Neural cell (in vitro differentiated cells): ENCODE measurements at regions not wholly inside any gene's neighbourhood (a gene's known extent, or its start where the extent isn't known, plus 50 kb on each side); places are given as distances from the start of the nearest gene placed in this dataset.

Source experiments
- H2AFZ ChIP-seq: fragments of 200-600, 300-800 bp; sonication (generic), shearing (Covaris generic); 2 replicates; pipeline ENCODE4 v1.6.0; 2014; ENCODE audit warnings: low read depth, mild to moderate bottlenecking, antibody characterized with exemption, low read length, moderate library complexity
- H3F3A ChIP-seq: fragments of 200-600 bp; shearing (Covaris generic); 2 replicates; pipeline ENCODE4 v1.6.1; 2016; ENCODE audit warnings: mild to moderate bottlenecking, moderate library complexity, mixed read lengths, antibody characterized with exemption, low read length; ENCODE audit not compliant: insufficient read depth, poor library complexity, severe bottlenecking
- H3K27ac ChIP-seq: fragments of 200-600, 300-800 bp; sonication (generic), shearing (Covaris generic); 2 replicates; pipeline ENCODE4 v1.5.1; 2014; ENCODE audit warnings: mild to moderate bottlenecking, low read length, moderate library complexity
- H3K27me3 ChIP-seq: fragments of 300-800, 200-600 bp; sonication (generic), shearing (Covaris generic); 2 replicates; pipeline ENCODE4 v1.6.0; 2014; ENCODE audit warnings: mild to moderate bottlenecking, low read depth, low read length, moderate library complexity; ENCODE audit not compliant: insufficient read depth
- H3K36me3 ChIP-seq: fragments of 300-800, 200-600 bp; sonication (generic), shearing (Covaris generic); 2 replicates; pipeline ENCODE4 v1.5.1; 2014; ENCODE audit warnings: mild to moderate bottlenecking, antibody characterized with exemption, low read length, moderate library complexity; ENCODE audit not compliant: insufficient read depth
- H3K4me2 ChIP-seq: fragments of 300-800, 200-600 bp; sonication (generic), shearing (Covaris generic); 2 replicates; pipeline ENCODE4 v1.6.0; 2014; ENCODE audit warnings: mild to moderate bottlenecking, low read length
- H3K4me3 ChIP-seq: fragments of 300-800, 200-600 bp; sonication (generic), shearing (Covaris generic); 2 replicates; pipeline ENCODE4 v1.5.1; 2014; ENCODE audit warnings: mild to moderate bottlenecking, low read length, moderate library complexity
- H3K79me2 ChIP-seq: fragments of 200-600 bp; shearing (Covaris generic); replicated peaks from 2 replicates; pipeline ENCODE4 v1.6.0; 2014; ENCODE audit warnings: mild to moderate bottlenecking, low read length, moderate library complexity; ENCODE audit not compliant: insufficient read depth
- H3K9ac ChIP-seq: fragments of 300-800, 200-600 bp; sonication (generic), shearing (Covaris generic); 2 replicates; pipeline ENCODE4 v1.6.1; 2016; ENCODE audit warnings: mild to moderate bottlenecking, low read length, mixed read lengths
- H3K9me2 ChIP-seq: fragments of 200-600 bp; shearing (Covaris generic); 2 replicates; pipeline ENCODE4 v1.6.1; 2016; ENCODE audit warnings: mild to moderate bottlenecking, low read length, mixed read lengths; ENCODE audit not compliant: insufficient read depth
- H3K9me3 ChIP-seq: fragments of 200-600, 300-800 bp; sonication (generic), shearing (Covaris generic); 2 replicates; pipeline ENCODE4 v1.6.1; 2016; ENCODE audit warnings: mild to moderate bottlenecking, mixed run types, low read length, moderate library complexity, mixed read lengths
- H4K20me1 ChIP-seq: fragments of 200-600 bp; shearing (Covaris generic); 2 replicates; pipeline ENCODE4 v1.6.1; 2016; ENCODE audit warnings: mild to moderate bottlenecking, mixed run types; ENCODE audit not compliant: insufficient read depth
- EP300 ChIP-seq: fragments of 450-650 bp; conservative IDR thresholded peaks from 2 replicates; pipeline ENCODE4 v1.6.1; 2014; ENCODE audit warnings: antibody characterized with exemption, mild to moderate bottlenecking, moderate library complexity; ENCODE audit not compliant: poor library complexity, severe bottlenecking
- EZH2 ChIP-seq: fragments of 200-600, 300-800 bp; shearing (Covaris generic), sonication (generic); IDR thresholded peaks from 2 replicates; pipeline ENCODE4 v1.6.1; 2014; ENCODE audit warnings: antibody characterized with exemption, low read length, borderline replicate concordance, mild to moderate bottlenecking; ENCODE audit not compliant: insufficient read depth, poor library complexity, severe bottlenecking
- MXI1 ChIP-seq: fragments of 450-650 bp; conservative IDR thresholded peaks from 2 replicates; pipeline ENCODE4 v1.6.1; 2014; ENCODE audit warnings: antibody characterized with exemption, mild to moderate bottlenecking; ENCODE audit not compliant: poor library complexity, severe bottlenecking
- POLR2AphosphoS5 ChIP-seq: IDR thresholded peaks from 2 replicates; pipeline ENCODE4 v1.6.1; 2012
- RAD21 ChIP-seq: fragments of 450-650 bp; conservative IDR thresholded peaks from 2 replicates; pipeline ENCODE4 v1.6.1; 2014; ENCODE audit warnings: antibody characterized with exemption, mild to moderate bottlenecking, moderate library complexity
- SMC3 ChIP-seq: fragments of 450-650 bp; conservative IDR thresholded peaks from 2 replicates; pipeline ENCODE4 v1.6.1; 2014; ENCODE audit warnings: antibody characterized with exemption, mild to moderate bottlenecking, moderate library complexity; ENCODE audit not compliant: poor library complexity
- TAF1 ChIP-seq: IDR thresholded peaks from 2 replicates; pipeline ENCODE4 v1.6.1; 2012; ENCODE audit warnings: low read depth
- TF ChIP-seq, protein P1 (sequence below): fragments of 450-650 bp; IDR thresholded peaks from 2 replicates; pipeline ENCODE4 v1.5.1; 2014; ENCODE audit warnings: antibody characterized with exemption, mild to moderate bottlenecking, moderate library complexity; ENCODE audit not compliant: poor library complexity, severe bottlenecking
- TF ChIP-seq, protein P2 (sequence below): IDR thresholded peaks from 2 replicates; pipeline ENCODE4 v1.6.1; 2012; ENCODE audit warnings: borderline replicate concordance

DNA sequence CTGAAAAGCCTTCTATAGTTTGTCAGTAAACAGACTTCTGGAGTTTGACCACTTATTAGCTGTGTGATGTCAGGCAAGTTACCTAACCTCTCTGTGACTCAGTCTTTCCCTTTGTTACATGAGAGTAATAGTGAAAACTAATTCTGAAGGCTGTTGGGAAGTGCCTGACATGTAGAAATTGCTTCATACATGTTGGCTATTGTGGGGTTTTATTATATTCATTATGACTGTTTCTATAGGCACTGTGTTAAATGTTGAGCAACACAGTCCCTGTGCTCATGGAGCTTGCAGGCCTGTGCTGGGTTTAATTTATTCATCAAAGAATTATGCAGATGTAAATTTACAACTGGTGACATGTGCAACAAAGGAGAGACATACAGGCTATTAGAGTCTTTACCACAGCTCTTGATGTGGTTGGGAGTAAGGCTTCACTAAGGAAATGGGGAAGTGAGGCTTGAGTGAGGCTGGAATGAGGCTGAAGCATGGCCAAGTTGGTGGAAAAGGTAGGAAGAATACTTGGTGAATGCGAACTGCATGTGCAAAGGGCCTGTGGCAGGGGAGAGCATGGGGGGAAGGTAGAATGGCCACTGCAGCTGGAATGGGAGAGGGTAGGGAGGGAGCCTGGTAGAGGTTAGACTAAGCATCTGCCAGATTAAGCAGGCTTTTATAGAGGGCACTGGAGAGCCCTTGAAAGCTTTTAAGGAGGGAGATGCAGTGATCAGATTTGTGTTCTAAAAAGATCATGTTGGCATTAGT is 236.4 kb upstream of the CRY1 start:
- Histone ChIP-seq H3K27me3 (no peaks in the 10 kb centered on the region), H3F3A (no peaks in the 10 kb centered on the region), H2AFZ (no peak overlapping the region), H3K9ac (no peak overlapping the region), H3K27ac (no peak overlapping the region), H3K9me3 (no peaks in the 10 kb centered on the region), H3K4me3 (no peak overlapping the region), H3K9me2 (no peaks in the 10 kb centered on the region), H4K20me1 (no peaks in the 10 kb centered on the region), H3K4me2 (no peak overlapping the region), H3K36me3 (no peaks in the 10 kb centered on the region), H3K79me2 (no peaks in the 10 kb centered on the region)
- no peak for TF ChIP-seq SMC3
- TF ChIP-seq, protein P1, sequence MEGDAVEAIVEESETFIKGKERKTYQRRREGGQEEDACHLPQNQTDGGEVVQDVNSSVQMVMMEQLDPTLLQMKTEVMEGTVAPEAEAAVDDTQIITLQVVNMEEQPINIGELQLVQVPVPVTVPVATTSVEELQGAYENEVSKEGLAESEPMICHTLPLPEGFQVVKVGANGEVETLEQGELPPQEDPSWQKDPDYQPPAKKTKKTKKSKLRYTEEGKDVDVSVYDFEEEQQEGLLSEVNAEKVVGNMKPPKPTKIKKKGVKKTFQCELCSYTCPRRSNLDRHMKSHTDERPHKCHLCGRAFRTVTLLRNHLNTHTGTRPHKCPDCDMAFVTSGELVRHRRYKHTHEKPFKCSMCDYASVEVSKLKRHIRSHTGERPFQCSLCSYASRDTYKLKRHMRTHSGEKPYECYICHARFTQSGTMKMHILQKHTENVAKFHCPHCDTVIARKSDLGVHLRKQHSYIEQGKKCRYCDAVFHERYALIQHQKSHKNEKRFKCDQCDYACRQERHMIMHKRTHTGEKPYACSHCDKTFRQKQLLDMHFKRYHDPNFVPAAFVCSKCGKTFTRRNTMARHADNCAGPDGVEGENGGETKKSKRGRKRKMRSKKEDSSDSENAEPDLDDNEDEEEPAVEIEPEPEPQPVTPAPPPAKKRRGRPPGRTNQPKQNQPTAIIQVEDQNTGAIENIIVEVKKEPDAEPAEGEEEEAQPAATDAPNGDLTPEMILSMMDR, result no peak
- TF ChIP-seq POLR2AphosphoS5, result no peak
- no peak for TF ChIP-seq EP300
- no peak for TF ChIP-seq RAD21
- TF ChIP-seq, protein P2, sequence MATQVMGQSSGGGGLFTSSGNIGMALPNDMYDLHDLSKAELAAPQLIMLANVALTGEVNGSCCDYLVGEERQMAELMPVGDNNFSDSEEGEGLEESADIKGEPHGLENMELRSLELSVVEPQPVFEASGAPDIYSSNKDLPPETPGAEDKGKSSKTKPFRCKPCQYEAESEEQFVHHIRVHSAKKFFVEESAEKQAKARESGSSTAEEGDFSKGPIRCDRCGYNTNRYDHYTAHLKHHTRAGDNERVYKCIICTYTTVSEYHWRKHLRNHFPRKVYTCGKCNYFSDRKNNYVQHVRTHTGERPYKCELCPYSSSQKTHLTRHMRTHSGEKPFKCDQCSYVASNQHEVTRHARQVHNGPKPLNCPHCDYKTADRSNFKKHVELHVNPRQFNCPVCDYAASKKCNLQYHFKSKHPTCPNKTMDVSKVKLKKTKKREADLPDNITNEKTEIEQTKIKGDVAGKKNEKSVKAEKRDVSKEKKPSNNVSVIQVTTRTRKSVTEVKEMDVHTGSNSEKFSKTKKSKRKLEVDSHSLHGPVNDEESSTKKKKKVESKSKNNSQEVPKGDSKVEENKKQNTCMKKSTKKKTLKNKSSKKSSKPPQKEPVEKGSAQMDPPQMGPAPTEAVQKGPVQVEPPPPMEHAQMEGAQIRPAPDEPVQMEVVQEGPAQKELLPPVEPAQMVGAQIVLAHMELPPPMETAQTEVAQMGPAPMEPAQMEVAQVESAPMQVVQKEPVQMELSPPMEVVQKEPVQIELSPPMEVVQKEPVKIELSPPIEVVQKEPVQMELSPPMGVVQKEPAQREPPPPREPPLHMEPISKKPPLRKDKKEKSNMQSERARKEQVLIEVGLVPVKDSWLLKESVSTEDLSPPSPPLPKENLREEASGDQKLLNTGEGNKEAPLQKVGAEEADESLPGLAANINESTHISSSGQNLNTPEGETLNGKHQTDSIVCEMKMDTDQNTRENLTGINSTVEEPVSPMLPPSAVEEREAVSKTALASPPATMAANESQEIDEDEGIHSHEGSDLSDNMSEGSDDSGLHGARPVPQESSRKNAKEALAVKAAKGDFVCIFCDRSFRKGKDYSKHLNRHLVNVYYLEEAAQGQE, result no peak

- Histone ChIP-seq H3K9ac (no peak overlapping the region), H3K4me2 (no peak overlapping the region), H4K20me1 (no peaks in the 10 kb centered on the region), H3K9me3 (no peaks in the 10 kb centered on the region), H2AFZ (no peak overlapping the region), H3K27me3 (no peaks in the 10 kb centered on the region), H3K27ac (no peak overlapping the region), H3K36me3 (no peaks in the 10 kb centered on the region), H3K9me2 (no peaks in the 10 kb centered on the region), H3F3A (no peaks in the 10 kb centered on the region), H3K4me3 (no peak overlapping the region), H3K79me2 (no peaks in the 10 kb centered on the region)
- no peak for TF ChIP-seq EP300
- TF ChIP-seq, protein P2, result no peak
- TF ChIP-seq, protein P1, result no peak
- TF ChIP-seq EZH2, result no peak
- no peak for TF ChIP-seq TAF1
- TF ChIP-seq RAD21, result no peak
- no peak for TF ChIP-seq SMC3
- no peak for TF ChIP-seq POLR2AphosphoS5
- TF ChIP-seq MXI1, result no peak
These were observed 237.6 kb upstream of the CRY1 start for GRCh38 chr12:107330831-107331431.
